ENCODE measurements at regions not wholly inside any gene's neighbourhood (a gene's known extent, or its start where the extent isn't known, plus 50 kb on each side); places are given as distances from the start of the nearest gene placed in this dataset.
"Not testable (repeated sequence)": the region's sequence is repeated elsewhere in the genome, so short reads cannot be mapped to it uniquely, and the experiment has no call there.

DNA sequence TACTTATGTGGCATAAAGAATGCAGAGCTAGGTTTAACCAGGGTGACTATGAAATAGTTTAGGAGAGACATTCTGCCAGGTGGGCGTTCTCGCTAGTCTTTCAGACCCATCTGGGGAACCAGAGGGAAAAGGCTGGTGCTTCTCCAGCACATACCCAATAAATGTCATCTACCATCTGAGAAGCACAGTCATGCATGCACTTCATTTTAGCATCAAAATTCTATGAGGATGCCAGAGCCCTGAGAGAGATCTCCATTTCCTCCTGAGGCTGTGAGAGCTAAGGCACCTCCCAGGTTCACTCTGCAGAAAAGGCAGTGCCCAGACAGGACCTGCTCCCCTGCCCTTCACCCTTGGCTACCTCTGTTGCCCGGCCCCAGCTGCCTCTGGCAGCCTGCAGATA, 196.2 kb upstream of the PRNP start:
- DNase-seq (ENCODE audit: low spot score), result no peak
- ATAC-seq, result no peak
- intact Hi-C loops (cut with DNase I), result no loop called here

DNA sequence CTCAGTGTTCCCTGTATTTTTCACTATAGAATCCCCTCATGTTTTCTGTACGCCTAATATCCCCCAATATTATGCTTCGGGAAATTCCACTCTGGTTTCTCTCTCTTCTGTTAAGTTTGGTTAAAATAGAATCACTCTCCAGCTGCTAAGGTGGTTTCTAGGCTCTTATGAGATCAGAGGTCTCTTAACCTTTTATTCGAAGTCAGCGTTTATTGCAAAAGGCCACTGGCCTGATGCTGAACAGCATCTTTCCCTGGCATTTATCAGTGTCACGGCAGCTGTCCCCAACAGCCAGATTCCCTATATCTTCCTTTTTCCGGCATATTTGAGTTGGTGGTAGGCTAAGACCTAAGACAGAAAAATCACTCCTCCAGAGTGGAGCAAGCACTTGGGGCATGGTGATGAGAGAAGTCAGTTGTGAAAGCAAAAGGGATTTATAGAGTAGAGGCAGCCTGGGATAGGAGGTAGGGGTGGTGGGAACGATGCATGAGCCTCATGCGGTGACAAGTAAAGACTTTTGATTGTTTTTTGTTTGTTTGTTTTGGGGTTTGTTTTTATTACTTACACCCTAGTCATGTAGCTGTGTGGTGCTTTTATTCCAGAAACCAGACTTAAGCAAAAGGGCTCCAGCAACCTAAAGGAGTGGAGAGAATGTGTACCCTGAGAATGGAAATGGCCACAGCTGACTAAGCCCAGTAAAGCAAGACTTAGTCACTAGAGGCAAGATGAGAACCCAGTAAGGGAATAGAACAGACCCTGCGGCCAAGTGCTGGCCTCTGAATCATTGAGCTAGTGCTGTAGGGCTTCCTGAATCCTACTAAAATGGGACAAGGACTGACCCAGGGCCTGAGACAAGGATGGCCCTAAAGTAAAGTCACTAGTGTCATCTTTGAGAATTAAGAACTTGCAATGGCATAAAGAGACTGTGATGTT, 197.6 kb upstream of the PRNP start:
- ATAC-seq (no peak), DNase-seq (ENCODE audit: low spot score) (no peak)
- intact Hi-C loops (cut with DNase I), result no loop called here

DNA sequence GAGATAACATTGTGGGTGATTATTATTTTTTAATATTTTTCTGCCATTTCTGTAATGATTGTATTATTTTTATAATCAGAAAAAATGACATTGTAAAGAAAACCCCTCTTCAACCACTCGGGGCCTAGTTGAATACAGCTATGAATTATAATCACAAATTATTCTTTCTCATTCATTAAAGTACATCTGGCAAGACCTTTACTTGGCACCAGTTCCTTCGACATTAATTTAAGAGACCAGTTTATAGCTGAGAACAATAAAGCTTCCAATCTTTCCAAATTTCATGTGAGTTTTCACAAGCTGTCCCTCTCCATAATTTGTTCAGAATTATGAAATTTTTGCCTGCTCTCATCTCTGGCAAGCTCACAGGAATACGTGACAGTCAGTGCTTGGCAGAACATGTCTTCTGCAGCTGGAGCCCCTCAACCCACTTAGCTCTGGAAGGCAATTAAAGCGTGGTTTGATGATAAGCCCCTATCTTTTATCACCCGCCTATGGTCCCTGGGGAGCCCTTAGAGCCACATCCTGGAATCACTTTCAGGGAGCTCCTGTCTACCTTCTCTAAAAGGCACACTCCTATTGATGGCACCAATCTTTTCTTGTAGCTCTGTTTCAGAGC, 201.8 kb upstream of the PRNP start:
- ATAC-seq, result no peak
- no peak for DNase-seq (ENCODE audit: low spot score)
- intact Hi-C loops (cut with DNase I), result no loop called here

DNA sequence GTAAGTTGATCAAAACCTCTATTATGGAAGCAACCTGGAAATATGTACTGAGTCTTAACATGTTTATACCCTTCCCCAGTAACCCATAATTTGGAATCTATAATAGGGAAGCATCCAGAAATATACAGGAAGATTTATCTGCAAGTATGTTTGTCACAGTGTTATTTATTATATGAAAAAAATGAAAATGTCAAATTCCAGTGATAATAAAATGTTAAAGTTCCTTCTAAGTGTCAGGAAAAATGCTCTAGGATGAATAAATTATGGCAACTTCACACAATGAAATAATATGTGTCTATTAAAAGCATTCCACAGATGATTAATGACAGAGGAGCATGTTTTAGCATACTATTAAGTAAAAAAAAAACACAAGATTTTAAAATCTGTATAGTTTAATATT, 202.3 kb upstream of the PRNP start:
- intact Hi-C loops (cut with DNase I), result no loop called here
- ATAC-seq (no peak), DNase-seq (ENCODE audit: low spot score) (no peak)

DNA sequence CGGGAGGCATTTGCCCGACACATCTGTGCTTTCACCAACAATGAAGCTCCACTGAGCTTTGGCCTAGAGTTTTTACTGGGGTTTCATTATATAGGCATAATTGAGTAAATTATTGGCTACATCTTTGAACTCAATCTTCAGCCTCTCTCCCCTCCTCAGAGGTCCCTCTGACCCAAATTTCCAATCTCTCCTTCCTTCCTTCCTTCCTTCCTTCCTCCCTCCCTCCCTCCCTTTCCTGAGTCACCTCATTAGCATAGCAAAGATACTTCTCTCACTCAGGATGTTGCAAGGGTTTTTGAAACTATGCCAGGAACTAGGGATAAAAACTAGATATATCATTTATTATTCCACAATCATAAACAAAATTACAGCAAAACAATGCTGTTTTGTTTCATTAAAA, 202.8 kb upstream of the PRNP start:
- DNase-seq (ENCODE audit: low spot score) (no peak), ATAC-seq (no peak)
- intact Hi-C loops (cut with DNase I), result no loop called here

DNA sequence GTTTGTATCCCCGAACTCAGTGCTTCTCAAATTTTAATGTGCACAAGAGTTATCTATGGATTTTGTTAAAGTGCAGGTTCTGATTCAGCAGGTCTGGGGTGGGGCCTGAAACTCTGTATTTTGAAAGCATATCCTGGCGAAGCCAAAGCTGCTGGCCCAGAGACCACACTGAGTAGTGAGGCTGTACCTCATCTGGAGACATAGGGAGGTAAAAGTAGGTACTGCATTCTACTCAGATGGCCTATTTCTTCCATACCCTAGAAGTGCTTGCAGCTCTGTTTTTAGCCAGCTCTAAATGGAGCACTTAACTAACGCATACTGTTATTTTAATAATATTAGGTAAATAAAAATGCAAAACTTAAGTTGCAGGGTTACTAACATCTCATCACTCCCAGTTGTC, 206.2 kb upstream of the PRNP start:
- ATAC-seq (no peak), DNase-seq (ENCODE audit: low spot score) (no peak)
- intact Hi-C loops (cut with DNase I), result no loop called here

DNA sequence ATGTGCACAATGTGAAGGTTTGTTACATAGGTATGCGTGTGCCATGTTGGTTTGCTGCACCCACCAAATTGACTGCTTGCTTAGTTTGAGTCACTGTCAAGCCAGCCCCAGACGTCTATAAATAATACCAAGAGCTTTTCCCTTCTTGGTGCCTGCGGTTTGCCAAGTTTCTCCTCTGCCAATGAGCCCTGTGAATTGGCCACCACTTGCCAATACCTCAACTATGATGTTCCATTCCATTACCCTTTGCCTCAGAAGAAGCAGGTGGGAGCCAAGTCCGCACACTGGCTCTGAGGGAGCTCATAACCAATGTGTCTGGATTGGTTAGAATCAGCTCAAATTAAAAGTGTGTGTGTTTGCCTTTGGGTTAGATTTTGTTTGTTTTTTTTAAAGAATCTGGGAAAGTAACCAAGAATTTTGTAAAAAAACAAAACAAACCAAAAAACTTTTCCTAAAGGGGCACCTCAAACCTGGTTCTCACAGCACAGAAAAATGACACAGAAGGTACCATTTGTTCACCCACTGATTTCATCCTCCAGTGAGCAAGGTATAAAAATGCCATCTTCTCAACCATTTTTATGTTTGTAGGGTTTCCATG, 209.3 kb upstream of the PRNP start:
- no peak for DNase-seq (ENCODE audit: low spot score)
- intact Hi-C loops (cut with DNase I), result no loop called here
- peak; percentile 58 for ATAC-seq

DNA sequence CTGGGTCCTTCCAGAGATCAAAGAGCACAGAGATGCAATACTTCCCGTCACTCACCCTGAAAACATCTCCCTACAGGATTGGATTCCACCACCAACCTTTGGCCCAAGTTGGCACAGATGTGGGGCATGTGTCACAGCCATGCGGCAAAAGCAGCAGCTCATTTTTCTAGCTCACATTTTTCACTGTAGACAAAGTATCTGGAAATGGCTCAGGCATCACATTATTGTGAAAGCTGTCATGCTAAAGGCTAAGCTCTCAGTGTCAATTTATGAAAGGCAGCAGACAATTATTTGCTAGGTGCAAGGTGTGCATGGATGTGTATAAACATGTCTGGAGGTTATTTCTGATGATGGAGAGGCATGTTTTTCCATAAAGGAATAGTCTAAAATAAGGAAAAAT, 213.3 kb upstream of the PRNP start:
- intact Hi-C loops (cut with DNase I), result no loop called here
- no peak for DNase-seq (ENCODE audit: low spot score)
- ATAC-seq, result no peak

DNA sequence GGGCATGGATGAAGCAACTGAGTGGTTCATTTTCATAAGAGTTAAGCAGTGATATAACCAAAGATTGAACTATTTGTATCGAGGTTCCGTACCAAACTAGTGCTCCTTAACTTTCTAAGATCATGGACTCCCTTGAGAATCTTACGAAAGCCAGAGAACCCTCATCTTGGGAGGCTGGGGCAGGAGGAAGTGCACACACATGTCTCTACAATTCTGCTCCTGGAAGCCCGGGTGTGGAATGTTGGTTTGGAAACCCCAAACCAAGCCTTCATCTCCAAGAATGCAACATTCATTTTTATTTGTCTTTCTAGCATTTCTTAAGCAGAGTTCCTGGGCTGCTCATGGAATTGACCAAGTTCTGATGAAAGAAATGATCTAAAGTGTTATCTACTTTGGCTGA, 215.0 kb upstream of the PRNP start:
- ATAC-seq (no peak), DNase-seq (ENCODE audit: low spot score) (no peak)
- intact Hi-C loops (cut with DNase I), result no loop called here

DNA sequence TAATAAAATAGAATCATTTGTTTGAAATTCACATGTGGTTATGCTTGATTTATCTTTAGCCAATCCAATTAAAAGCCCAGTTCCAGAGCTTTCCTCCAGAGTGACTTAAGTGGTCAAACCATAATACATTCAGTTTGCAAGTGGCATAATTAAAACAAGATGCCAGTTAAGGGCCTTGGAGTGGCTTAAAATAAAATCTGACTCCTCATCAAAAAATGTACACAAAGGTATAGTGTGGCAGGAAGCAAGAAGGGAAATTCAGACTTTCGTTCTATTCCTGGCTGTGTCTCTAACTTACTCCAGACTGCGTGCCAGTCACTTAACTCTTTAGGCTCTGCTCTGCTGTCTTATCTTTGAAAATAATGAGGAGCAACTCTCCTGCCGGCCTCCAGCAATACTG, 215.9 kb upstream of the PRNP start:
- no peak for DNase-seq (ENCODE audit: low spot score)
- ATAC-seq, result no peak
- intact Hi-C loops (cut with DNase I), result no loop called here

DNA sequence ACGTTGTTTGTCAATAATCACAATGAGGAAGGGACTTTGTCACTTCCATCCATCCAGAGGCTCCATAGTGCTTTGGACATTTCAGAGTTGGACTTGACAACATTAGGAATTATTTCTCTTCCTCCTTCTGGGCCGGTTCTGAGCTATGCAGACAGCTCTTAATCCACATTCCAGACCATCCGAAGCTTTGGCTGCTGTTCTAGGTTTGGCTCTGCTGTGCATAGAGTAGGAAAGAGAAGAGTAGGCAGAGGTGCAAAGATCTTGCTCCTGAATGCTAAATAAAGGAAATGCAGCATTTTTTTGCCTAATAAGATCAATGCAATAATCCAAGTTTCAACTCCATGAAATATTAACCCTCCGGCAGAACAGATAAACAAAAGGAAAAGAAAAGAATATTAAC, 216.3 kb upstream of the PRNP start:
- intact Hi-C loops (cut with DNase I), result no loop called here
- ATAC-seq, result no peak
- DNase-seq (ENCODE audit: low spot score), result no peak

DNA sequence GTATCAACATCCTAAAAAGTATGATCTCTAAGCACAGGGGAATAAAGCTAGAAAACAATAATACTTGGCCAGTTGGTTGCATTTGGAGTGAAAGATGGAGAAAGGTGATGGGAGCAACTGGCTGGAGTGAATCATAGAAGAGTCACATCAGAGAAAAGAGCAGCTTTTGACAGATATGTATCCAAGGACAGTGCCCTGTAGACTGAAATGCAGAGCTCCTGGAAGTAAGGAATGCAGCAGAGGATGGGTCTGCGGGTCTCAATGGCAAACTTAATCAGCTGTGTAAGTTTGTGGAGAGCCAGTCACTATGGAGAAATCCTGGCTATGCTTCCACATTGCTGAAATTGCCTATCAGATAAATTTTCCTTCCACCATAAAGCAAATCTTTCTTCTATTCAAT, 218.1 kb upstream of the PRNP start:
- ATAC-seq (no peak), DNase-seq (ENCODE audit: low spot score) (no peak)
- intact Hi-C loops (cut with DNase I), result no loop called here

DNA sequence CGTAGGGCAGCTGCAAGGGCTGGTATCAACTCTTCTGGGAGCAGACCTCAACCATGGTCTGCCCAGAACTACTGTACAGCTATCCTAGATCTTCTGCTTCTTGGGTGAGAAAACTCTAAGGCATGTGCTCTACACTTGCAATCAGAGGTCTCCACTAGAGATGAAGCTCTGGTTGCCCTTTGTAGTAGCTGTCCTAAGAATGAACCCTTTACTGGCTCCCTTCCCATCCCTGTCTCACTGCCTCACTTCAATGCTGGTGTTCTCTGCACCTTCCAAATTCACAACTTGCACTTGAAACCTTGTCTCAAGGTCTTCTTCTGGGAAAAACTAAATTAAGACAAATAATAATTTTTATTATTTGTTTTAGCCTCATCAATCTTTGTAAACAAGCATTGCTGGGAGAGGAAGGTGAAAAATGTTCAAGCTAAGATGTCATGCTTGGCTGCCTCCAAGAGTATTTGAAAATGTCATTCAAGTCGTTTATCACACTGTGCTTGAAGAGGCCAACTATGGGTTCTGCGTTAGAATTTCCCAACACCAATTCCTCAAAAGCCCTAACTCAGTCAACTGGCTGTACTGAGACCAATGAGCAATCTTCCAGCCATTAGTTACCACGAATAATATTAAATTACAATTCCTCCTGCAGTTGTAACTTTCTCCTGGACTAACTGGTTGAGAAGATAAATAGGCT, 216.9 kb upstream of the ADRA1D start:
- intact Hi-C loops (cut with DNase I), result no loop called here
- ATAC-seq, result peak; percentile 76
- no peak for DNase-seq (ENCODE audit: low spot score)

DNA sequence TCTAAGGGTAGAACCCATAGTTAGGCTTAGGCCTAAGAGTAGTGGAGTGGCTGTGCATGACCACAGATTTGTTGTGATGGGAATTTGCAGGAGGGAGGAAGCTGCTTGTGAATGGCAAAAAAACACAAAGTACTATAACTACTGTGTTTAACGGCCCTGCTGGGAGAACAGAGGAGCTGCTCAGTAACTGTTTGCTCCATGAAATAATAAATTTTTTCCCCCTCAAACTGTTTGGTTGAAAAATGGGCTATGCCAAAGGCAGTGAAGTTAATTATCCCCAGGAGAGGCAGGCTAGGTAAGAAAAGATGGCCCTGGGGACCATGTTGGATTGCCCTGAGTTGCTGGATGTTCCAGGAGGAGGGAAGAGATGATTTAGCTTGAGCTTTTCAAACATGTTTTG, 216.1 kb upstream of the ADRA1D start:
- ATAC-seq (peak; percentile 69), DNase-seq (ENCODE audit: low spot score) (no peak)
- intact Hi-C loops (cut with DNase I), result no loop called here

DNA sequence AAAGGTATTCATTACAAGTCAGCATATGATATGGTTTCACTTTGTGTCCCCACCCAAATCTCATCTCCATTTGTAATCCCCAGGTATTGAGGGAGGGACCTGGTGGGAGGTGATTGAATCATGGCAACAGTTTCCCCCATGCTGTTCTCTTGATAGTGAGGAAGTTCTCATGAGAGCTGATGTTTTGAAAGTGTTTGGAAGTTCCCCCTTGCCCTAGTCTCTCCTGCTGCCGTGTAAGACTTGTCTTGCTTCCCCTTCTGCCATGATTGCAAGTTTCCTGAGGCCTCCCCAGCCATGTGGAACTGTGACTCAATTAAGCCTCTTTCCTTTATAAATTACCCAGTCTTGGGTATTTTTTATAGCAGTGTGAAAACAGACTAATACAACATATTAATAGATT, 213.7 kb upstream of the ADRA1D start:
- DNase-seq (ENCODE audit: low spot score); ATAC-seq; intact Hi-C loops (cut with DNase I): not testable (repeated sequence)

DNA sequence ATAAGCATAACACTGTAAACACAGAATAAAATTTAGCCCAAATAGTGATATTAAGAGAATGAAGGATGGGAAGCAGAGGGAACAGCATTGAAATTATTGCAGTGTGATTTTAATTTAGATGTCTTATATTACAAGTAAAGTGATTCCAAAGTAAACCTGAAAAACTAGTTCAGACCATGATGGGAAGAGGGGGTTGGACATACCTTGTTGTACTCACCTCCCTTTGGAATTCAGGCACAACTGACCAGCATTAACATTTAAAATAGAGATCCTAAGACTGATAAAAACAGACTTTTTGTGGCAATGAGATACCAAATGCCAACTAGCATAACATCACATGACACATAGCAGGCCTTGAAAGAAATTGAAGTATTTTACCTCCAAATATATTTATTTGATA, 210.0 kb upstream of the ADRA1D start:
- DNase-seq (ENCODE audit: low spot score) (no peak), ATAC-seq (no peak)
- intact Hi-C loops (cut with DNase I), result no loop called here

DNA sequence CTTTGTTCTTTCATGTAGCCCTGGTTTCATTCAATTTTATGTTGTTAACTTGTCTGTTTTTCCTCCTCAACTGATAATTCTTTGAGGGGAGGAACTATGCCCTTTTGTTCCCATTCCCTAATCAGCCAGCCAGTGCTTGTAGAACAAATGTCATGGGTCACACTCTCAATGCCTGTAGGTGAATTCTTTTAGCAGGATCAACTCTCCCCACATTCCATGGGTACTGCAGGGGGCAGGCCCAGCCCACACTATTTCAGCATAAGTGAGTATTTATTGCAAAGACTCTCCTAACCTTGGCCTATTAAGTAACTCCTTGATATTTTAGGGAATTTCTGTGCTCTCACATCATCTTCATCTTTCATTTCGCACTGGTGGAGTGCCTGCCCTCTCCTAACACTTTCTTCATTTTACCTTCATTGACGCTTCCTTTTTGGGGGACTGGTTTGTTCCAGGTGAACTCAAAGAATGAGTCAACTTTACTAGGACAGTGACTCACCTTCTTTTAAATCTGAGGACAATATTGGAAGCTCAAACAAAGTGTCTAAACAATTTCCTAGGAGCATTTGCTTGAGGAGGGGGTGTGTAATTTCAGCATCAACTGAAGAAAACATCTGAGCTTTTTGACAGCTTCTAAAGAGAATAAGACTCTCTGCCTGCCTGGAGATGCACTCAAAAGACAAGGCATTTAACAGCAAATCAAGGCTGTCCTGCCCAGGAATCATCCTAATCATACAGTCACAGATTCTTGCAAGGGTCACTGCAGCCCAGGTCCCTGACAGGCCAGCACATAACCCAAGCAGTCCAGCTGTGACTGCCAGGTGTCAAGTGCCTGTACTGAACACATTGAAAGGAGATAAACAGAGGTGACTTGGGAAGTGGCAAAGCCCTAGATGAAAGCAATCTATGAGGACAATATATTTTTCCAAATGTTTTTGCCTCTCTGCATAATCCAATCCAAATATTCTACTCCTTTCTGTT, 208.8 kb upstream of the ADRA1D start:
- peak; percentile 92 for ATAC-seq
- intact Hi-C loops (cut with DNase I), result no loop called here
- DNase-seq (ENCODE audit: low spot score), result no peak

DNA sequence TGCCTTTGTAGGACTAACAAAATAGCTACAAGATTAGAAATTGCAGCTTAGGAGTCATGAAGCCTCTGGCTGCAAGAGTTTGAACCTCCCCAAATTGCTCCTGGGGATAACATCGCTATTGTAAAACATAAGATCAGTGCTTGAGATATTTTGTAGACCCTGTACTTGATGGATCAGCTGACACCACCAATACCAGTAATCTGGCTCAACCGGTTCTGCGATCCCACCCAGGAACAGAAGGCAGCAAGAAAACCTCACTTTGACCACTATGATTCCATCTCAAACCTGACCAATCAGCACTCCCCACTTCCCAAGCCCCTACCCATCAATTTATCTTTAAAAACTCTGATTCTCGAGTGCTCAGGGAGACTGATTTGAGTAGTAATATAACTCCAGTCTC, 206.9 kb upstream of the ADRA1D start:
- intact Hi-C loops (cut with DNase I), result no loop called here

DNA sequence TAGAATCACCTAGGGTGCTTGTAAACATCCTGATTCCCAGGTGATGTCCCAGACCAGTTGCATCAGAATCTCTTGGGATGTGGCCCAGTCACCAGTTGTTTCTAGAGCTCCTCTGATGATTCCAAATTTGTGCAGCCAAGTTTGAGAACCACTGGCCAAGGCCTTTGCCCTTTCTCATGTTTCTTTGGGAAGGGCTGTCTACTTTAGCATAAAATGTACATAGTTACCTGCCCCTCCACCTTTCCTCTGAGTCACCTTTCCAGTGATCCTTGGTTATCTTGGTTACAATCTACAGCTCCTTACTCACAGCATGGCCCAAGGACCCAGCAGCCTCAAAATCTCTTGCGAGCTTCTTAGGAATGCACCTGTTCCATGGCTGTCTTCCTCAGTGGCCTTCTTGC, 206.2 kb upstream of the ADRA1D start:
- no peak for ATAC-seq
- intact Hi-C loops (cut with DNase I), result no loop called here
- no peak for DNase-seq (ENCODE audit: low spot score)

More for the DNA sequence above, 206.9 kb upstream of the ADRA1D start:
- no peak for DNase-seq (ENCODE audit: low spot score)
- no peak for ATAC-seq
